Duodenal mucosa (tissue), 2 donors: ENCODE measurements at regions not wholly inside any gene's neighbourhood (a gene's known extent, or its start where the extent isn't known, plus 50 kb on each side); places are given as distances from the start of the nearest gene placed in this dataset.

Source experiments
- H3K27ac ChIP-seq: one replicate; pipeline ENCODE4 v1.7.0; 2013; ENCODE audit warnings: low read depth, low read length
- H3K27me3 ChIP-seq, 2 donors: one replicate each; pipeline ENCODE4 v1.7.0; 2013; ENCODE audit warnings: low read length in 2 of 2, control low read depth in 1 of 2; ENCODE audit not compliant: insufficient read depth in 2 of 2, control insufficient read depth in 1 of 2
- H3K36me3 ChIP-seq, 2 donors: one replicate each; pipeline ENCODE4 v1.7.0; 2013; ENCODE audit warnings: low read length in 2 of 2, control low read depth in 1 of 2; ENCODE audit not compliant: insufficient read depth in 2 of 2, control insufficient read depth in 1 of 2
- H3K4me1 ChIP-seq, 2 donors: one replicate each; pipeline ENCODE4 v1.7.0; 2013; ENCODE audit warnings: low read length in 2 of 2, control low read depth in 1 of 2; ENCODE audit not compliant: insufficient read depth in 2 of 2, control insufficient read depth in 1 of 2
- H3K4me3 ChIP-seq, 2 donors: one replicate each; pipeline ENCODE4 v1.7.0; 2013; ENCODE audit warnings: low read length in 2 of 2, low read depth in 1 of 2
- H3K9ac ChIP-seq, 2 donors: one replicate each; pipeline ENCODE4 v1.7.0; 2013; ENCODE audit warnings: low read length in 2 of 2, low read depth in 1 of 2
- H3K9me3 ChIP-seq, 2 donors: one replicate each; pipeline ENCODE4 v1.7.0; 2013; ENCODE audit warnings: low read length in 2 of 2, control low read depth in 1 of 2; ENCODE audit not compliant: control insufficient read depth in 1 of 2

- Histone ChIP-seq H3K9ac (no peak overlapping the region), H3K4me1 (no peaks in the 10 kb centered on the region), H3K4me3 (no peak overlapping the region), H3K27me3 (no peaks in the 10 kb centered on the region), H3K27ac (no peak overlapping the region), H3K36me3 (no peaks in the 10 kb centered on the region), H3K9me3 (no peaks in the 10 kb centered on the region)
Measured at GRCh38 chr2:129224022-129224421, 755.4 kb upstream of the RAB6C start.

GRCh38 chr2:129224486-129224885, 755.0 kb upstream of the RAB6C start:
- Histone ChIP-seq H3K9me3 (no peaks in the 10 kb centered on the region), H3K36me3 (no peaks in the 10 kb centered on the region), H3K4me1 (no peaks in the 10 kb centered on the region), H3K4me3 (no peak overlapping the region), H3K9ac (no peak overlapping the region), H3K27ac (no peak overlapping the region), H3K27me3 (no peaks in the 10 kb centered on the region)

GRCh38 chr2:129229196-129229595, 750.3 kb upstream of the RAB6C start:
- H3K9ac ChIP-seq: no peak overlapping the region
- no peaks in the 10 kb centered on the region for H3K36me3 ChIP-seq
- no peaks in the 10 kb centered on the region for H3K4me1 ChIP-seq
- H3K4me3 ChIP-seq: no peak overlapping the region
- no peak overlapping the region for H3K27ac ChIP-seq
- no peaks in the 10 kb centered on the region for H3K27me3 ChIP-seq
- H3K9me3 ChIP-seq: no peaks in the 10 kb centered on the region

GRCh38 chr2:129229830-129230441, 749.5 kb upstream of the RAB6C start:
- Histone ChIP-seq H3K27ac (no peak overlapping the region), H3K36me3 (no peaks in the 10 kb centered on the region), H3K9me3 (no peaks in the 10 kb centered on the region), H3K4me1 (no peaks in the 10 kb centered on the region), H3K4me3 (no peak overlapping the region), H3K9ac (no peak overlapping the region), H3K27me3 (no peaks in the 10 kb centered on the region)

GRCh38 chr2:129231924-129232323, 747.5 kb upstream of the RAB6C start:
- no peak overlapping the region for H3K4me3 ChIP-seq
- no peaks in the 10 kb centered on the region for H3K27me3 ChIP-seq
- H3K27ac ChIP-seq: no peak overlapping the region
- H3K36me3 ChIP-seq: no peaks in the 10 kb centered on the region
- H3K4me1 ChIP-seq: no peaks in the 10 kb centered on the region
- H3K9me3 ChIP-seq: no peaks in the 10 kb centered on the region
- H3K9ac ChIP-seq: no peak overlapping the region

- no peaks in the 10 kb centered on the region for H3K36me3 ChIP-seq
- no peak overlapping the region for H3K9ac ChIP-seq
- no peak overlapping the region for H3K4me3 ChIP-seq
- H3K27me3 ChIP-seq: no peaks in the 10 kb centered on the region
- H3K9me3 ChIP-seq: no peaks in the 10 kb centered on the region
- H3K27ac ChIP-seq: no peak overlapping the region
- H3K4me1 ChIP-seq: no peaks in the 10 kb centered on the region
Measured at GRCh38 chr2:129233166-129233565, 746.3 kb upstream of the RAB6C start.

- Histone ChIP-seq H3K9ac (no peak overlapping the region), H3K27ac (no peak overlapping the region), H3K9me3 (no peaks in the 10 kb centered on the region), H3K27me3 (no peaks in the 10 kb centered on the region), H3K36me3 (no peaks in the 10 kb centered on the region), H3K4me3 (no peak overlapping the region), H3K4me1 (no peaks in the 10 kb centered on the region)
Measured at GRCh38 chr2:129233751-129234406, 745.6 kb upstream of the RAB6C start.

- Histone ChIP-seq H3K9me3 (no peaks in the 10 kb centered on the region), H3K27me3 (no peaks in the 10 kb centered on the region), H3K27ac (no peak overlapping the region)
Measured at GRCh38 chr2:129236601-129237000, 742.9 kb upstream of the RAB6C start.

GRCh38 chr2:129237966-129238725, 741.3 kb upstream of the RAB6C start:
- H3K4me1 ChIP-seq: no peaks in the 10 kb centered on the region
- no peak overlapping the region for H3K27ac ChIP-seq
- H3K36me3 ChIP-seq: no peaks in the 10 kb centered on the region
- no peak overlapping the region for H3K4me3 ChIP-seq
- H3K27me3 ChIP-seq: no peaks in the 10 kb centered on the region
- H3K9ac ChIP-seq: no peak overlapping the region
- no peaks in the 10 kb centered on the region for H3K9me3 ChIP-seq

More at GRCh38 chr2:129236601-129237000, 742.9 kb upstream of the RAB6C start:
- H3K4me3 ChIP-seq: no peak overlapping the region
- no peaks in the 10 kb centered on the region for H3K4me1 ChIP-seq
- no peaks in the 10 kb centered on the region for H3K36me3 ChIP-seq
- H3K9ac ChIP-seq: no peak overlapping the region

- Histone ChIP-seq H3K4me3 (no peak overlapping the region), H3K36me3 (no peaks in the 10 kb centered on the region), H3K9ac (no peak overlapping the region), H3K9me3 (no peaks in the 10 kb centered on the region), H3K4me1 (no peaks in the 10 kb centered on the region), H3K27me3 (no peaks in the 10 kb centered on the region), H3K27ac (no peak overlapping the region)
Measured at GRCh38 chr2:129239141-129239540, 740.3 kb upstream of the RAB6C start.
